Hippocampal formation (tissue), 2 donors: ENCODE measurements at regions not wholly inside any gene's neighbourhood (a gene's known extent, or its start where the extent isn't known, plus 50 kb on each side); places are given as distances from the start of the nearest gene placed in this dataset.
"Not testable (repeated sequence)": the region's sequence is repeated elsewhere in the genome, so short reads cannot be mapped to it uniquely, and the experiment has no call there.

Source experiments
- DNase-seq, 2 donors: peaks; one replicate each; lab custom pipeline; 2025; lab: John Stamatoyannopoulos, UW

DNA sequence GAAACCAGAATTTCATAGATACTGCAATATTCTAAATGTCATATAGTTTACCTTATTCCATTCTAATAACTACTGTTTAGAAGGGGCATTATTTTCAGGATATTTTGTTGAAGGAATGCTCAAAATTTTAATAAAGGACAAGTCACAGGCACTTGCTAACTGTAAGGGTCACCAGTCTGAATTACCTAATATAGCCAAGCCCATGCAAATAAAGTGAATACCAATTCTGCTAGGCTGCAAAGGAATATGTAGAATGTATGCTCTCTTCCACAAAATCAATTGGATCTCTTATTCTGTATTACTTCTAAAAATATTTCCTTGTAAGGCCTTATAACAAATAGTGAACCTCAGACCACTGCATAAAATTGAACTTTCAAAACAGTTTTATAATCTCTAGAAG lies 52.3 kb upstream of the FAT4 start:
- DNase-seq = no peak

DNA sequence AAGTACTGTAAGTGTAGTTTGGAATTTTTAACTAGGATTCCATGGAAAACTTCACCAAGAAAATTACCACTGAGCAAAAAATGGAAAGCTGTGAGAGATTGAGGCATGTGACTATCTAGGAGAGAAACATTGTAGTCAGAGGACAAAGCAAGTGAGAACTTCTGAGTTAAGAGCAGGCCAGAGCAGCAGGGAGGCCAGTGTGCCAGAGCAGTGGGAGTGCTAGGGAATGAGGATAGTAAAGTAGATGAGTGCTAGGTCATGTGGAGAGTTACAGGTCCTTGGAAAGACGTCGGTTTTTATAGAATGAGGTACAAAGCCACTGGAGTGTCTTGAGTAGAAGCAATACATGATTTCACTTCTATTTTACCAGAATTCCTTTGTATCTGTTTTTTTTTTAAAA lies 52.7 kb upstream of the FAT4 start:
- DNase-seq = no peak

DNA sequence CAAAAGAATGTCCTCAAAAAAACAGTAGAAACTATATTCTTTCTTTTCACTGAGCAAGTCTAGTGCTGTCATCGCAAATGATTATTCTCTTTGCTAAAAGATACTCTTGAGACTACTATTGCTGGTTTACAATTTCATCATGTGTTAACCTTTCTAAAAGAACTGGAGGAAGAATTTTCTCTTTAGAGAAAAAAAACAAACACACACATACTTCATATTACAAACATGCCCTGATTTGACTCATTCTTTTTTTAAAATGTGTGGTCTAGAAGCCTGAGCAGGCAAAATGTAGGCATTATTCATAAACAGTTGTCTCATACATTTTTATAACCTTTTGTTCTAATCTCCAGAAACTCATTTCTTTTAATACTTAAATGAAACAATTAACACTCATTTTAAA lies 60.6 kb upstream of the FAT4 start:
- no peak for DNase-seq

DNA sequence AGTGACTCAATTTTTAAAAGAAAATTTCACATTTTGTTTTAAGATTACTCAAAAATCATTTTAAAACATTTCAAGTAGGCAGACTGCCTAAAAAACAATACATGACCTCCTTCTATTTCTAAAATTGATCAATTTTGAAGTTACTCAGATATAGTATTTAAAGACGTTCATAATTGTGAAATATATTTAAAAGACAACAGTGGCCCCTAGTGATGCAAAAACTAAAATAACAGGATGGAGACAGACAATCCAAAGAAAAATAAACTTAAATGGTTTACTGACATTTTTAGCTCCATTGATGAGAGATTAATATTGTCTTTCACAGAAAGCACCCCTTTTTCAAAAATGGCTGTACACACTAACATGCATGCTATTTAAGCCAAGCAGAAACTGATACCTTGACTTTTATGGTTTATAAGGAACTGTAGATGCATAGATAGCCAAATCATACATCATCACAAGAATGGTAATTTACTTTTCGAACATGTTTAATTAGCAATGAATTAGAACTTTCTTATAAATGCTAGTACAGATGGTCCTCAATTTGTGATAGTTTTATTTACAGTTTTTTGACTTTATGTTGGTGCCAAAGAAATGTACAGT lies 69.8 kb upstream of the FAT4 start:
- peak in 1 of 2 donors; percentile 42 for DNase-seq

DNA sequence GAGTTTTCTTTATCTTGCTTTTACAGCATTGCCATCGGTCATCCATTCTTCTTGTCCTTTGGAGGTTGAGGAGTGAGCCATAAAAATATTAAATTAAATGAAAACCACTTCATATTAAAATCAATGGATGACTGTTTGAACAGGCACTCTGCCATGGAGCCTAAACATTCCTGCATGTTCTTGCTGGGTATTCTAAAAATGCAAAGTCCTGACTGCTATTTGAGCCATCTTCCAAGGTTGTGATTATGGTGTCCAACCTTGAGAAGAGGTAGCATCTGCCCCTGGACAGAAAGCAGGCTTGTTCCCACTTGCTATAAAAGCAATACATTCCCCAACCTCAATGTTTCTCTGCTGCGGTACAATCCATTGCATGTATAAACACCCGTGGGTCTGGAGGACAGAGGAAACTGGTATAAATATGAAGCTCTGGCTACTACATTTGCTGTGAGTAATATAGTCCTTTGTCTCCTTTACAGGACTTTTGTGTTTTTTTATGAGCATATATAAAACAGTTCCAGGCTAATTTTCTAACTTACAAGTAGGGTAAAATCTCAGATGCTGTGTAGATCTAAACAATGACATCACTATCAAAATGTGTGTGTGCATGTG lies 70.9 kb upstream of the FAT4 start:
- DNase-seq = no peak

DNA sequence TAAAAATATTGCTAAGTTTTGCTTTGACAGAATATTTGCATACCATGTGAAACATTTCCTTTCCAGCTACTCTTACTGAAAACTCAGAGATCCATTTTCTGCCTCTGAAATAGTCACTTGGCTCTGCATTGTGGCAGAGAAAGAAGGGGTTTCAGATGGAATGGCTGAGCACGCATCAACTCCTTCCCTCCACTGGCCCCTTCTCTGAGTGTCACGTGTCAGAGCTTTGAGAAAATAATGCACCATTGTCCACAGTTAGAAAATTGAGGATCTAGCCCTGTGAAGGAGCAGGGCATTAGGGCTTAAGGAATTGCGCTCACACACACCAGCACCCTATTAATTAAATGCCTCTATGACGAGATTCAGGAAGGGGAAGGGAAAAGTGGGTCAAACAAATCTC lies 78.8 kb upstream of the FAT4 start:
- peak in 1 of 2 donors; percentile 4 for DNase-seq

DNA sequence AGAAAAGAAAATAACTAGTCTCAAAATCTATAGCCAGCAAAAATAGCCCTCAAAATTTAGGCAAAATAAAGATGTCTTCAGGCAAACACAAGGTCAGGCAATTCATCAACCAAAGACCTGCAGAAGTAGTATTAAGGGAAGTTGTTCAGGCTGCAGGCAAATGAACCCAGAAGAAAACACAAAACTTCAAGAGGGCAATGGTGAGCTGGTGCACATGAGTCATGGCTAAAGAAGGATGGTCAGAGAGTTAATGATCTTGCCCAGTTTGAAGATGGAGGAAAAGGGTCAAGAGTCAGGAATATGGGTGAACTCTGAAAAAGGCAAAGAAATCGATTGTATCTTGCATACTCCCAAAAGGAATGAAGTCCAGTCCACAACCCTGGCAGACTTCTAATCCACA lies 83.1 kb upstream of the FAT4 start:
- no peak for DNase-seq

DNA sequence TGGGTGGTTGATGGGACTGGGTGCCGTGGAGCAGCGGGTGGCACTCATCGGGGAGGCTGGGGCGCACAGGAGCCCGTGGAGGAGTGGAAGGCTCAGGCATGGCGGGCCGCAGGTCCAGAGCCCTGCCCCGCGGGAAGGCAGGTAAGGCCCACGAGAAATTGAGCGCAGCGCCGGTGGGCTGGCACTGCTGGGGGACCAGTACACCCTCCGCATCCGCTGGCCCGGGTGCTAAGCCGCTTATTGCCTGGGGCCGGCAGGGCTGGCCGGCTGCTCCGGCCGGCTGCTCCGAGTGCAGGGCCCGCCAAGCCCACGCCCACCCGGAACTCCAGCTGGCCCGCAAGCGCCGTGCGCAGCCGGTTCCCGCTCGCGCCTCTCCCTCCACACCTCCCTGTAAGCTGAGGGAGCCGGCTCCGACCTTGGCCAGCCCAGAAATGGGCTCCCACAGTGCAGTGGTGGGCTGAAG lies 85.1 kb upstream of the FAT4 start:
- DNase-seq = no peak

DNA sequence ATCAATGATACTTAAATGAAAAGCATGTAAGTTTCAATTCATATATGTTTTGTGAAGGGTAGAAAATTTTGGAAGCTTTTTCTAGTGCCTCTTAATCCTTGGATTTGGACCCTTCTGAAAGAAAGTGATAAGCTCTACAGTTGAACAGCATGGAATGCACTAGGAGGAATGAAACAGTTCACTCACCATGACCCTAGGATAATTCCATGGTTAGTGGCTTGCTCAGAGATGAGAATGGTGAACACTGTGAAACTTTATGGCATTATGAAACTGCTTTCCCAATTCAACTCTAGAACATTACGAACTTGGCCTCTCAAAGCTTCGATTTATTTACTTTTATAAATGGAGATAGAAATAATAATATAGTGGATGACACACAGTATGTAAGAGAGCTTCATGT lies 88.9 kb upstream of the FAT4 start:
- DNase-seq = no peak

DNA sequence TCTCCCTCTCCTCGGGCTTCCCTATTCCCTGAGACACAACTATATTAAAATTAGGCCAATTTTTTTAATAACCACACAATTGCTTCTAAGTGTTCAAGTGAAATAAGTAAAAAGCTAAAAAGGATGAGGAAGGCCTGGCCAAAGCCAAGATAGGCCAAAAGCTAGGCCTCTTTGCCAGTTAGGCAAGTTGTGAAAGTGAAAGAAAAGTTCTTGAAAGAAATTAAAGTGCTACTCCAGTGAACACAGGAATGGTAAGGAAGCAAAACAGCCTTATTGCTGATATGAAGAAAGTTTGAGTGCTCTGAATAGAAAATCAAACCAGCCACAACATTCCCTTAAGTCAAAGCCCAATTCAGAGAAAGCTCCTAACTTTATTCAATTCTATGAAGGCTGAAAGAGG lies 114.2 kb upstream of the FAT4 start:
- DNase-seq = no peak

DNA sequence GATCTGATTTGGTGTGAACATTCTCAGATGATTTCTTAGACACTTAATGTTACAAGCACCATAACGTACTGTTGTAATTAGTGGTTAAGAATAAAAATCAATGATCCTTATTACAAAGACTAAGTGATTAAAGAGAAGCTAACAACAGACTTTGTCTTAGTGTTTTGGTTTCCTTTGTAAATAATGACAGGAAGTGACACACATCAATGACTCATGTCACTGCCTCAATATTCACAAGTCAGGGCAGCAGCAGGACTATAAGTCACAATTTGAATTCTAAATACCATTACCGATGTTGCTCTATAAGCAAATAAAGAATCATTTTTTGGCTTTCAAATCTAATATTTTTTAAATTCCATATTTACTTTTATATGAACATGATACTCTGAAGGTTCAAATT lies 115.8 kb upstream of the FAT4 start:
- DNase-seq = no peak

DNA sequence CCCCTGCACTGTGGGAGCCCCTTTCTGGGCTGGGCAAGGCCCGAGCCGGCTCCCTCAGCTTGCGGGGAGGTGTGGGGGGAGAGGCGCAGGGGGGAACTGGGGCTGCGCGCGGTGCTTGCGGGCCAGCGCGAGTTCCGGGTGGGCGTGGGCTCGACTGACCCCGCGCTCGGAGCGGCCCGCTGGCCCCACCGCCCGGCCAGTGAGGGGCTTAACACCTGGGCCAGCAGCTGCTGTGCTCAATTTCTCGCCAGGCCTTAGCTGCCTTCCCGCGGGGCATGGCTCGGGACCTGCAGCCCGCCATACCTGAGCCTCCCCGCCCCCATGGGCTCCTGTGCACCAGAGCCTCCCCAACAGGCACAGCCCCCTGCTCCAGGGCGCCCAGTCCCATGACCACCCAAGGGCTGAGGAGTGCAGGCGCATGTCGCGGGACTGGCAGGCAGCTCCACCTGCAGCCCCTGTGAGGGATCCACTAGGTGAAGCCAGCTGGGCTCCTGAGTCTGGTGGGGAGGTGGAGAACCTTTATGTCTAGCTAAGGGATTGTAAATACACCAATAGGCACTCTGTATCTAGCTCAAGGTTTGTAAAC lies 122.8 kb upstream of the FAT4 start:
- not testable (repeated sequence) for DNase-seq

DNA sequence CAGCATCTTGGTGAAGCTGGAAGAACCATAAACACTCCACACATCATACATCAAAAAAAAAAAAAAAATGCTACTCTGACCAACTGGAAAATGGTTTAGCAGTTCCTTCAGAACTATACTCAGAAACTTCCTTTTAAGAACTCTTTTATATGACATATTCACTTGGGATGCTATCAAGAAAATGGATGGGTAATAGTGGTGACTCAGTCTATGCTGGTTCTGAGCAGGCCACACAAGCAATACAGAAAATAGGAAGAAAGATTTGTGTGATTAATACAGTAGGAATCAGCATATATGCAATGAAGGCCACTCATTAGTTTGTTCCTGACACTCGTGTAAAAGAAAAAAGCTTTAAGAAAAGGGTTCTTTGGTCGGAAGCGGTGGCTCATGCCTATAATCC lies 123.5 kb upstream of the FAT4 start:
- DNase-seq = no peak

DNA sequence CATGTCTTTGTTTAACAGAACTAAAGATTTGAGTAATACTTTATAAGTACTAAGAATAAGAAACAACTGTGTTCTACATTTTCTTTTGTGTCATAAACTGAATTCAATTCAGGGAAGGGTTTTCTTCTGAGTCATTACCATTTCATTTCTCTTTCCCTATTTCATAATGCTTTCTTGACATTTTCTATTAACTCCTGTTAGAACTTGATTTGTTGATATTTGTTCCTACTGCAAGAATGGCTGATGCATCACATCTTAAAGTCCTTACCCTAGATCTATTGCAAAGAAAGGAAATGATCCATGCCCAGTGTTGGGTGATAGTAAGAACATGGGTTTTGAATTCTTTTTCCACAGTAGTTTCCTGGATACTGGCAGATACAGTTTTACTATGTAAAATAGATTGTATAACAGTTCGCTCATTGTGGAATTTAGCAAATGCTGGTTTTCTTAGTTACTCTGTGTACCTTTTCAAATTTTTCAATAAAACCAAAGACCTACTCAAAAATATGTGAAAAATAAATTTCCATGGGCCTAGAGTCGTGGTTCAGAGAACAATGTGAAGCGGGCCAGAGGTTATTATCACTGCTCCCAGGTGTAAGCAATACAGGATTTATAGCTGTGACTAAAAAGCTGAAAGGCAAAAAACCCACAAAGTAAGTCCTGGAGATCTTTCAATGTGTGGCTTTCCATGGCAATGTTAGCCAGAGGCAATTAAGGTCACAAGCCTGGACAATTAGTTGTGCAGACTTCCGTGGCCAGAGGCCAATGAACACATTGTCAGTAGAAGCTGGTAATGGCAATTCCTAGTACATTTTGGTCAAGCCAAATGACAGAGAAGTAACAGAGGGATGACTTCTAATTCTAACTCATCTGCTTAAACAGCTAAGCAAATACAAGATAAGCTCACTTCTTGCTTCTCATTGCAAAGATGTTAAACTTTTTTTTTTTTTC lies 127.3 kb upstream of the FAT4 start:
- DNase-seq = no peak

DNA sequence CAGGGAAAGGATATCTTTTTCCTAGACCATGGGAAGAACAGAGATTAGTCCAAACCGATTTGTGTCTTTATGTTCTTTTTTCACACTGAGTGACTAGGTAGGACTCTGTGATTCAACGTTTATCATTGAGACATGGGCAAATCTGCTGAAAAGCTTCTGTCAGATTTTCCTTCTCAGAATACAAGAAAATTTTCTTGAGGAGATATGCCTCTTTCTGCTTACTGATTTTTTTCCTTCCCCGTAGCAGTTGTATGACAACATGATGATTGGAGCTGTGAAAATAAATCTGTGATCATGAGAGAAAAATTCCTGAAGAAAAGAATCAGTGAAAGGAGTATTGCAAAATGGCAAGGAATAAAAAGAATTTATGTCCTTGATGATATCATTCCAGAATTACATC lies 130.6 kb upstream of the FAT4 start:
- no peak for DNase-seq

DNA sequence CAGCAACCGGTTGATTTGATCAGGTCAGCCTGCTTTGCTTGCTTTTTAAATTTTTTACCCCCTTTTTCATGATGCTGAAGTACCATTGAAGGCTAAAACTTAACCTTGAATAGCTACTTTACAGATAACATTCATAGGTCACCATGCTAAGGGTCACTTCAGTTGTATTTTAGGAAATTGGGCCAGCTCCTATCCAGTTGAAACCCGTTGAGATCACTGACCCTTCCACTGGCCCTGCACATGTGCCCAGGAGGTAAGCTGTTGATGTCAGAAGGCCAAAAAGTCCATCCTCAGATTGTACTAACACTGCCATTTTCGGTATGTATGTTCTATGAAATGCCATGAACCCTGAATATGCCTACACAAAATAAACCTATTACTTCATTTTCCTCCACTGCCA lies 133.0 kb upstream of the FAT4 start:
- DNase-seq = no peak

DNA sequence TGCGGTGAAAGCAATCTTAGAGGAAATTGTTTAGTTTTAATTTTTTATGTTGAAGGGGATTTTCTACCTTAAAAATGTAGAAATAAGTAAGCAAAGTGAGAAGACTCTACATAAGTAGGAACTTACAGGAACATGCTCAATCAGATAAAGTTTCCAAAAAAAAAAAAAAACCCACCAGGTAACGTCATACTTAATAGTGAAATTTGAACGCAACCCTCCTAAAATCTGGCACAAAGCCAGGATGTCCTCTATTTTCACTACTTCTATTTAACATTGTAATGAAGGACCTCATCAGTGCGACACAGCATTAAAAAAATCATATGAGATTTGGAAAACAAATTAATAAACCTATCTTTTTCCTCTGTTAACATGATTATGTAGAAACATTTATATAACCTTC lies 135.0 kb upstream of the FAT4 start:
- DNase-seq = no peak

DNA sequence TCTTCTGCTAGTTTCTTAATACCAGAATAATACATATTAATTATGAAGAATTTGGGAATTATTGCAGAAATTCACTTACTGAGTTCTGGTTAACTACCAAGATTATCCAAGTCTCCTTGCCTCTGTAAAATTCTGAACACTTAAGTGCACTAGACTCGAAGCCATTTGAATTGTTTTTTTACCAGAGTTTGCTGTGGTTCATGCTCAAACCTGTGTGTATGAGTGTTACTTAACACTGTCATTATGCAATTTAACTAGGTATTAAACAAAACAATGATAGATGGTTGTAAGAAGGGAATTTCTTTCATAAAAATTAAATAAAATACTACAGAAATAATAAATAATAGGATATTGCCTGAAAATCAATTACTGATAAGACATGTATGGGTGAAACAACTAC lies 145.6 kb upstream of the FAT4 start:
- no peak for DNase-seq

DNA sequence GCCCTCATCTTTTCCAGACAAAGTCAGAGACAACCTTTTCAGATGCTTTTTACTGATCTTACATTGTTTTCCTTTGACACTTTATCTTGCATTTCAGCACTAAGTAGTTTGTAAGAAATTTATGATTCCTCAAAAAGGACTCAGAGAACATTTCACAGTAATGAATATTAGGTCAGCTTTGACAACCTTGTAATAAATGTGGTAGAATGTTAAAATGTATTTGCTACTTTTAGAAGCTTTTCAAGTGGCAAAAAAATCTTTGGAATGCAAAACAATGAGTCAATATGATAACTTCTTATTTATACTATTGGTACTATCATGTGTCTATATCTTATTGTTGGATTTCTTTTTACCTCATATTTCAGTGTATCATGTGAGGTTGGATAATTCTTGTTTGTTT lies 146.2 kb upstream of the FAT4 start:
- no peak for DNase-seq

DNA sequence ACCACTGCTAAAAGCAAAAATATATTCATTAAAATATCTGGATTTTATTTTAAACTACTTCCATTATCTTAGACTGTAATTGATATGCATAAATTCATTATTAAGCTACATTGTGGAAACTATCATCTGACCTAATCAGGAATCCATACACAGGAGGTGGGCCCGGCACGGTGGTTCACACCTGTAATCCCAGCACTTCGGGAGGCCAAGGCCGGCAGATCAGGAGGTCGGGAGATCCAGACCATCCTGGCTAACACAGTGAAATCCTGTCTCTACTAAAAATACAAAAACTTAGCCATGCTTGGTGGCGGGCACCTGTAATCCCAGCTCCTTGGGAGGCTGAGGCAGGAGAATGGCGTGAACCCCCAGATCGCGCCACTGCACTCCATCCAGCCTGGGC lies 148.7 kb upstream of the FAT4 start:
- DNase-seq = not testable (repeated sequence)

DNA sequence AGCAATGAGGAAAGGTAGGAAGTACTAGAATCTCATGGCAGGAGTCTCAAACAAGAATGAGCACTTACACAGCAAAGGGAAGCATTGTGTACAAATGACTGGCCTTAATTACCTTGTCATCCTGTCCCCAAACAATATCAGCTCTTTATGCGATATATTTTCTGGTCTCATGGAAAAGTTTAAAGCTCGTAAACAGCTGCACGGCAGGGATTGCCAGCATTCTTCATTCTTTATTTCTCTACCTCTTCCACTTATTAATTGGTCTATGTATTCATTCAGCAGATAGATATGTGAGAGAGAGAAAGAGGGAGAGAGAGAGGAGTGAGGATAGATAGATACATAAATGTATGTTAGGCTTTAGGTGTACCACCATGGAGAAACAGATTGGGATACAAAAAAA lies 155.8 kb upstream of the FAT4 start:
- DNase-seq = no peak

DNA sequence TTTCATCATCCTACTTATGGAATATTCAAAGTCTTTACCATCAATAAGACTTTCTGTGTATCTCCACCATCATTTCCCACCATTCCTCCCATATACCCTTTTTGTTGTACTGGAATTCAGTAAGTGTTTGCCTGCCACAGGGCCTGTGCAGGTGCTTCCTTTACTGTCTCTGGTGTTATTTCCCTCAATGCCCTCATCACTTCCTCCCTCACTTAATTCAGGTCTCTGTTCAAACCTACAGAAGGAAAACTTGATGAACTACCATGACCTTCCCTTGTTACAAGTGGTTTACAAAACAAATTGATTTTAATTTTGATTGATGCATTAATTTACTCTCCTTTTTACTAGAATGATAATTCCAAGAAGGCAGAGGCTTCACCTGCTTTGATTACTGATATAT lies 159.5 kb upstream of the FAT4 start:
- DNase-seq = no peak
